ENCODE measurements at regions not wholly inside any gene's neighbourhood (a gene's known extent, or its start where the extent isn't known, plus 50 kb on each side); places are given as distances from the start of the nearest gene placed in this dataset.

GRCh38 chr3:72033666-72034428 lies 248.9 kb upstream of the PROK2 start:
- Histone ChIP-seq H2BK15ac (ENCODE audit: low read length) (no peak overlapping the region), H3K36me3 (ENCODE audit: control insufficient read depth in 2 of 4, insufficient read depth in 4 of 4, low read length in 3 of 4) (no peaks in the 10 kb centered on the region), H4K5ac (ENCODE audit: insufficient read length, low read depth, low read length) (no peak overlapping the region), H3K56ac (replicated peaks; ENCODE audit: insufficient read length, low read depth, low read length) (no peak overlapping the region), H3K4ac (replicated peaks; ENCODE audit: insufficient read length, low read depth, low read length) (no peak overlapping the region), H3K9ac (replicated peaks in 1 of 4; ENCODE audit: extremely low read depth in 1 of 4, low read depth in 3 of 4, low read length in 3 of 4) (no peak overlapping the region), H3K23me2 (ENCODE audit: low read depth, low read length) (no peaks in the 10 kb centered on the region), H3K27ac (ENCODE audit: low read depth, low read length) (no peak overlapping the region), H2BK120ac (replicated peaks; ENCODE audit: low read depth, low read length) (no peak overlapping the region), H4K20me1 (replicated peaks in 1 of 2; ENCODE audit: control insufficient read depth in 1 of 2, insufficient read depth in 2 of 2, low read length in 2 of 2) (no peaks in the 10 kb centered on the region), H3K14ac (ENCODE audit: insufficient read length) (no peak overlapping the region), H3K18ac (ENCODE audit: extremely low read depth, low read length) (no peak overlapping the region), H2BK5ac (ENCODE audit: low read depth, low read length) (0 out of 2 replicates have a peak overlapping the region, but pooled peaks have one; percentile 30), H3K4me3 (ENCODE audit: extremely low read depth in 1 of 4, insufficient read depth in 2 of 4, low read depth in 3 of 4, low read length in 4 of 4) (no peak overlapping the region), H3K79me2 (ENCODE audit: control insufficient read depth in 1 of 2, insufficient read depth in 2 of 2, low read length in 2 of 2) (no peaks in the 10 kb centered on the region), H3K9me3 (ENCODE audit: insufficient read depth in 2 of 2, low read depth in 1 of 2, low read length in 1 of 2) (no peaks in the 10 kb centered on the region), H3K27me3 (replicated peaks in 1 of 4; ENCODE audit: control insufficient read depth in 3 of 4, extremely low read depth in 1 of 4, insufficient read depth in 3 of 4, low read length in 3 of 4) (no peaks in the 10 kb centered on the region), H4K8ac (ENCODE audit: extremely low read depth, insufficient read depth, low read length) (no peak overlapping the region), H3K4me2 (ENCODE audit: insufficient read depth in 1 of 2, low read depth in 2 of 2, low read length in 2 of 2) (no peak overlapping the region), H2AFZ (ENCODE audit: low read length) (no peak overlapping the region), H2AK5ac (ENCODE audit: low read depth, low read length) (no peak overlapping the region), H3K23ac (ENCODE audit: insufficient read length) (no peak overlapping the region), H3K4me1 (replicated peaks in 1 of 4; ENCODE audit: control insufficient read depth in 3 of 4, insufficient read depth in 4 of 4, low read length in 3 of 4) (peaks cover 0 to 5% (median 1%) of the 10 kb centered on the region in 4 experiments; a peak in 3 of 7 replicates), H2BK20ac (ENCODE audit: low read length) (no peak overlapping the region), H2BK12ac (ENCODE audit: low read depth, low read length) (no peak overlapping the region), H4K91ac (replicated peaks; ENCODE audit: insufficient read length, low read length) (no peak overlapping the region), H3K79me1 (ENCODE audit: low read depth, low read length) (no peaks in the 10 kb centered on the region)
- WGBS, 2 experiments (ENCODE audit: extremely low coverage in 1 of 2, insufficient coverage in 1 of 2, insufficient read length in 1 of 2, insufficient replicate concordance in 2 of 2, low coverage in 1 of 2, low lambda C conversion rate in 2 of 2, missing lambda C conversion rate in 1 of 2), result 87% methylated on average over 6 of the region's 6 CpGs; no CpG with 5 or more reads in 1 of the 2 experiments
- ChIA-PET POLR2A (ENCODE audit: partially characterized antibody) (no interaction called here), CTCF (ENCODE audit: partially characterized antibody) (interaction anchor here (0.6 to 1.2 kb wide), 2 partner anchors 74 to 78 kb away, joined by 3 read pairs; no protein-coding TSS in a partner anchor)
- FAIRE-seq (no peak), DNase-seq (ENCODE audit: low read depth in 1 of 2, low spot score in 2 of 2) (no peak)
- no peak for TF ChIP-seq HDAC2 (IDR thresholded peaks at IDR 0.05; ENCODE audit: borderline replicate concordance in 1 of 2, low read depth in 2 of 2, low read length in 2 of 2)

All from H1 (cell line).